ENCODE measurements at regions not wholly inside any gene's neighbourhood (a gene's known extent, or its start where the extent isn't known, plus 50 kb on each side); places are given as distances from the start of the nearest gene placed in this dataset.

- no peak for TF ChIP-seq GATA3 (IDR thresholded peaks at IDR 0.05; ENCODE audit: low read depth, low read length)
- TF ChIP-seq GATA2 (IDR thresholded peaks at IDR 0.05; ENCODE audit: low read depth, low read length): no peak
These were observed 452.4 kb upstream of the GRAMD2B start for GRCh38 chr5:125970631-125971307.

GRCh38 chr5:125972706-125973105 is 450.5 kb upstream of the GRAMD2B start:
- TF ChIP-seq GATA3 (IDR thresholded peaks at IDR 0.05; ENCODE audit: low read depth, low read length) (no peak), GATA2 (IDR thresholded peaks at IDR 0.05; ENCODE audit: low read depth, low read length) (no peak)

GRCh38 chr5:125974679-125975078 is 448.5 kb upstream of the GRAMD2B start:
- TF ChIP-seq GATA2 (IDR thresholded peaks at IDR 0.05; ENCODE audit: low read depth, low read length) (no peak), GATA3 (IDR thresholded peaks at IDR 0.05; ENCODE audit: low read depth, low read length) (no peak)

- TF ChIP-seq GATA3 (IDR thresholded peaks at IDR 0.05; ENCODE audit: low read depth, low read length) (no peak), GATA2 (IDR thresholded peaks at IDR 0.05; ENCODE audit: low read depth, low read length) (no peak)
These were observed 446.7 kb upstream of the GRAMD2B start for GRCh38 chr5:125976421-125977000.

- TF ChIP-seq GATA3 (IDR thresholded peaks at IDR 0.05; ENCODE audit: low read depth, low read length): no peak
- TF ChIP-seq GATA2 (IDR thresholded peaks at IDR 0.05; ENCODE audit: low read depth, low read length): no peak
These were observed 445.2 kb upstream of the GRAMD2B start for GRCh38 chr5:125978015-125978414.

- TF ChIP-seq GATA3 (IDR thresholded peaks at IDR 0.05; ENCODE audit: low read depth, low read length): no peak
- no peak for TF ChIP-seq GATA2 (IDR thresholded peaks at IDR 0.05; ENCODE audit: low read depth, low read length)
These were observed 443.6 kb upstream of the GRAMD2B start for GRCh38 chr5:125979636-125980035.

DNA sequence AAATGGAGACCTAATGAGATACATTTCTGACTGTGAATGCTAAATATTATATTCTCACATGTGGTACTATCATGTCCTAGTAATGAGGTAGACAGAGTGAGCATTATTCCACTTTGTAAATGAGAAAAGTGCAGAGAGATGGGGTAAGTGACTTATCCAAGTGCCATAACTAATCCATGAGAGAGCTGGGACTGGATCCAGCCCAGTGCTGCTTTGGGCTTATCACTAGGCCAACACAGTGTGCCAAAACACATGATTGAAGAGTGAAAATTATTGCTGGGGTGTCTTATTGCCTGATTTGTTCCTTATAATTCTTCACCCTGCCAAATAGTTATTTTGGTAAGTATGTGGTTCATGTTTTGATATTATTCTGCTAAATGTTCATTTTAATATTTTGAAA is 442.2 kb upstream of the GRAMD2B start:
- TF ChIP-seq GATA3 (IDR thresholded peaks at IDR 0.05; ENCODE audit: low read depth, low read length) (no peak), GATA2 (IDR thresholded peaks at IDR 0.05; ENCODE audit: low read depth, low read length) (no peak)

DNA sequence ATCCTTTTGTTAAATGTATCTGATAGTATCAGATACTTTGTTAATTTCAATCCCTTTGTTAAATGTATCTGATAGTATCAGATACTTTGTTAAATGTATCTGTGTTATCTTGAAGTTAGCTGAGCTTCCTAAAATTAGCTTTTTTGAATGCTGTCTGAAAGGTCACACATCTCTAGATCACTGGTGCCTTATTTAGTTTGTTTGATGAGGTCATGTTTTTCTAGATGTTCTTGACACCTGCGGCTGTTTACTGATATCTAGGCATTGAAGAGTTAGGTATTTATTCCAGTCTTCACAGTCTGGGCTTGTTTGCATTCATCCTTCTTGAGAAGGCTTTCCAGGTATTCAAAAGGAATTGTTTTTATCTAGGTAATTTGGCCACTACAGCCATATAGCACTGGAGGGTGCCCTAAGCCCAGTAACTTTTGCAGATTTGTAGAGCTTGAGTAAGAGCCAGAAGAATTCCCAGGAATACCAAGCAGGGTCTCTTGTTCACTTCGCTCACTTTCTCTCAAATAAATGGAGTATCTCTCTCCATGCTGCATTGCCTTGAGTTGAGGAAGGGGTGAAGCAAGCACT is 435.4 kb upstream of the GRAMD2B start:
- TF ChIP-seq GATA3 (IDR thresholded peaks at IDR 0.05; ENCODE audit: low read depth, low read length): no peak
- TF ChIP-seq GATA2 (IDR thresholded peaks at IDR 0.05; ENCODE audit: low read depth, low read length): no peak

GRCh38 chr5:125992050-125992449 is 431.2 kb upstream of the GRAMD2B start:
- no peak for TF ChIP-seq GATA2 (IDR thresholded peaks at IDR 0.05; ENCODE audit: low read depth, low read length)
- TF ChIP-seq GATA3 (IDR thresholded peaks at IDR 0.05; ENCODE audit: low read depth, low read length): no peak

DNA sequence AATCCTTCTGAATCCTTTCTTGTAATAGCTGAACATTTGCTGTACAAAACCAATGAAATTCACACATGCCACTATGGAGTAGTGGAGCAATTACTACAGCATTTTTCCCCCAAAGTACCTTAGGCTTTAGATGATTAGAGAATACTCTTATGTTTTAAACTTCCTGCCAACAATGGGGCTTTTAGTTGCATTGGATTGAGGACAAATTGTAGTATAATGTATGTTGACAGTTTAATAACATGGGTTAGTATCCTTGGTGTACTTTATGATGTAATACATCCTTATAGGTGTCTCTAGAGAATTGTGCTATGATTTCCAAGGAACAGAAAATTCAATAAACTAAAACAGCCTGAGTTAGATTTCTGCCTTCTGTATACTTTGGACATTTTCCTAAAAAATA is 422.7 kb upstream of the GRAMD2B start:
- no peak for TF ChIP-seq GATA3 (IDR thresholded peaks at IDR 0.05; ENCODE audit: low read depth, low read length)
- TF ChIP-seq GATA2 (IDR thresholded peaks at IDR 0.05; ENCODE audit: low read depth, low read length): no peak

- no peak for TF ChIP-seq GATA2 (IDR thresholded peaks at IDR 0.05; ENCODE audit: low read depth, low read length)
- TF ChIP-seq GATA3 (IDR thresholded peaks at IDR 0.05; ENCODE audit: low read depth, low read length): no peak
These were observed 420.8 kb upstream of the GRAMD2B start for GRCh38 chr5:126002222-126002897.

DNA sequence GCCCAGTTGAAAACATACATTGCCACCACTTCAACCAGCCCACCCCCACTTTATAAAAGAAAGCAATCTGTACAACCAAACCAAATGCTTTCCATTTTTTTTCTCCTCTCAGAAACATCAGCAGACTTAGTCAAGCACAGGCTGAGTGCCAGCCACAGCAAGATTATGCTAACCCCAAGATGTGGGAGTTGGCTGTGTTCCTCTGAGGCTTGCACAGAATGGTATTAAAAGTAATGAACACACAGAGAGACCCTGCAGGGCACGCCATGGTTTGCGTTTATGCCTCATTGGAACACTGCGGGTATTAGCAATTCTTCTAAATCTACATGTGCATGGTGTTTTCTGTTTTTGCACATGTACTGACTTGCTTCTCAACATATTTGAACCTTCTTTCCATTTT is 419.9 kb upstream of the GRAMD2B start:
- no peak for TF ChIP-seq GATA2 (IDR thresholded peaks at IDR 0.05; ENCODE audit: low read depth, low read length)
- no peak for TF ChIP-seq GATA3 (IDR thresholded peaks at IDR 0.05; ENCODE audit: low read depth, low read length)

GRCh38 chr5:126004636-126005035 is 418.6 kb upstream of the GRAMD2B start:
- TF ChIP-seq GATA2 (IDR thresholded peaks at IDR 0.05; ENCODE audit: low read depth, low read length) (no peak), GATA3 (IDR thresholded peaks at IDR 0.05; ENCODE audit: low read depth, low read length) (no peak)

DNA sequence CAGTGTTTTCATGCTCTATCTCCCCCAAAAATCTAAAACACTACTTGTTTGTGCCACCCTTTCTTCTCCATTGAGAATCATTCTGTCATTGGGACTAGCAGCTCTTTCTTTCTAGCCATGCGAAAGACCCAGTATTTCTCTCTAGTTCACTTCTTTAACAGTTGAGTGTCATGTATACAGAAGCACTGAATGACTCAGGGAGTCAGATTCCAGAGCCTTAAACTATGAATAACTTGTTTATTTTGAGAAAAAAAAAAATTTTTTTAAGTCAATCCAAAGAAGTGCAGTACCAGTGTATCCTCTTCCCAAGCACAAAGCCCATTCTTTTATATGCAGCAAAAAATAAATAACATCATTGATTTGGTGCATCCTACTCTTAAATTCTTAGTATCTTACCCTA is 415.4 kb upstream of the GRAMD2B start:
- TF ChIP-seq GATA3 (IDR thresholded peaks at IDR 0.05; ENCODE audit: low read depth, low read length) (no peak), GATA2 (IDR thresholded peaks at IDR 0.05; ENCODE audit: low read depth, low read length) (no peak)

- TF ChIP-seq GATA2 (IDR thresholded peaks at IDR 0.05; ENCODE audit: low read depth, low read length) (no peak), GATA3 (IDR thresholded peaks at IDR 0.05; ENCODE audit: low read depth, low read length) (no peak)
These were observed 413.6 kb upstream of the GRAMD2B start for GRCh38 chr5:126009566-126009965.

Measured in SH-SY5Y (cell line).